ENCODE measurements at regions not wholly inside any gene's neighbourhood (a gene's known extent, or its start where the extent isn't known, plus 50 kb on each side); places are given as distances from the start of the nearest gene placed in this dataset.
"Not testable (repeated sequence)": the region's sequence is repeated elsewhere in the genome, so short reads cannot be mapped to it uniquely, and the experiment has no call there.

DNA sequence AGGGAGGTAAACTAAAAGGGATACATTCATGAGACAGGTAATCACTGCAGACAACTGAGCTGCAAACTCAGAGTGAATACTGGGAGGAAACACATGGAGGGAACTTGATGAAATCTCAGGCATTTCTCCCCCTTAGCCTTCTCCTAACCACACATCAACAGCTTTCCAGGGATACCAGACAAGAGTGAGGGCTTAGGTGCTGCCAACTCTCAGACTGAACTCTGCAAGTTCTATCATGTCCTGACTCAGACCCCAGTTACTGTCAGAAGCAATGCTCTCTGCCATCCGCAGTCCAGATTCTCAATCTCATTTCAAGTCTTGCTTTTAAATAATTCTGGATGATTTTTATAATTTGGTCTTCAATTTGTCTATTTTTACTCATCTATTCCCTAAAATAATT, 267.3 kb downstream of the LTN1 start:
- DNase-seq (ENCODE audit: extremely low spot score, insufficient read length, low read depth) = no peak
- FAIRE-seq = no peak

GRCh38 chr21:28723646-28724045, 269.0 kb downstream of the LTN1 start:
- DNase-seq (ENCODE audit: extremely low spot score, insufficient read length, low read depth) (no peak), FAIRE-seq (no peak)

DNA sequence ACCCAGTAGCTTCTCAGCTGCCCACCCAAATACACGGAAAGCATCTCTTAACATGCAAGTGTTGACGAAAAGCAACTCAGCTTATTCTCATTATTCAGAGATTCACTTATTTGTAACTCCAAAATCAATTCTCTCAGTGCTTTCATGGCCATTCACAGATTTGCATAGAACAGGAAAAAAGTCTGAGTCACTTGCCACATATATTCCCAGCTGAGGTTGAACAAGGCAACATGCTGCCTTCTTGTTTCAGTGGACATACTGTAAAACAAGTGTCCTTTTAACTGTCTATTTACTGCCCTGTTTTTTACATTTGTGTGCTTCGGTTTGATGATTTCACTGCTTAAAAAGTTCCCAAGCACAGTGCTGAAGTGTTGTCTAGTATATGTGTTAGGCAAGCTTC, 273.0 kb downstream of the LTN1 start:
- FAIRE-seq (no peak), DNase-seq (ENCODE audit: extremely low spot score, insufficient read length, low read depth) (no peak)

DNA sequence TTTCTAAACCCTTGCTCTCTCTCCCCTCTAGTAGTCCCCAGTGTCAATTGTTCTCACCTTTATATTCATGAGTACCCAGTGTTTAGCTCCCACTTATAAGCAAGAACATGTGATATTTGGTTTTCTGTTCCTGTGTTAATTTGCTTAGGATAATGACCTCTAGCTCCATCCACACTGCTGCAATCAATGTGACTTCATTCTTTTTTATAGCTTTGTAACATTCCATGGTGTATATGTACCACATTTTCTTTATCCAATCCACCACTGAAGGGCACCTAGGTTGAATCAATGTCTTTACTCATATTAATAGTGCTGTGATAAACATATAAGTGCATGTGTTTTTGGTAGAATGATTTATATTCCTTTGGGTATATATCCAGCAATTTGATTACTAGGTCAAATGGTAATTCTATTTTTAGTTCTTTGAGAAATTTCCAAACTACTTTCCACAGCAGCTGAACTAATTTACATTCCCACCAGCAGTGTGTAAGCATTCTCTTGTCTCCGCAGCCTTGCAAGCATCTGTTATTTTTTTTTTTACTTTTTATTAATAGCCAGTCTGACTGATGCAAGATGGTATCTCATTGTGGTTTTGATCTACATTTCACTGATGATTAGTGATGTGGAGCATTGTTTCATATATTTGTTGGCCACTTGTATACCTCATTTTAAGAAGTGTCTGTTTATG, 277.8 kb downstream of the LTN1 start:
- DNase-seq (ENCODE audit: extremely low spot score, insufficient read length, low read depth) (no peak), FAIRE-seq (no peak)

DNA sequence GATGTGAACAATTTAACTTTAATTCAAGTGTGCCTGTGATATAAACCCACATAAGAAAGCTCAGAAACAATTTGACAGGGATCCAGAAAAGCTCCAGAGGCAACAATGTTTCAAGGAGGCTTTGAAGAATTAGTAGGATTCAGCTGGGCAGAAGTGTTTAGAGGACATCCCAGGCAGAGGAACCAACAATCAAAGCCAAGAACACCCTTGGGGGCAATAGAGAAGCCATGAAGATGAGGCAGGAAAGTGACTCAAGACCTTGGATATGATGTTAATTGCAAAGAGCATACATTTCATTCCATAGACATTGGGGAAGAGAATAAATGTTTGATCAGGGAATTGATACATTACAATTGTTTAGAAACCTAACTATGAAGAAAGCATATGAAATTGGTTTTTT, 280.3 kb downstream of the LTN1 start:
- DNase-seq (ENCODE audit: extremely low spot score, insufficient read length, low read depth) (no peak), FAIRE-seq (no peak)

DNA sequence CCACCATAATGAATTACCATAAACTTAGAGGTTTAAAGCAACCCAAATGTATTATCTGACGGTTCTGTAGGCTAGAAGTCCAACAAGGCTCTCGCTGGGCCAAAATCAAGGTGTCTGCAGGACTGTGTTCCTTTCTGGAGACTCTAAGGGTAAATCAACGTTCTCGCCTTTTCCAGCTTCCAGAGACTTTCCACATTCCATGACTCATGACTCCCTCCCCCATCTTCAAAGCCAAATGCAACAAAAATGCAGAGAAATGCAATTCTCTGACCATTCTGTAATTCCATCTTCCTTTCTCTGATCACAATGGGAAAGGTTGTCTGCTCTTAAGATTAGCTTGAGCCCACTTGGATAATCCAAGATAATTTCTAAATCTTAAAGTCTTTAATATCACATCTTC, 287.1 kb downstream of the LTN1 start:
- no peak for FAIRE-seq
- DNase-seq (ENCODE audit: extremely low spot score, insufficient read length, low read depth) = no peak

DNA sequence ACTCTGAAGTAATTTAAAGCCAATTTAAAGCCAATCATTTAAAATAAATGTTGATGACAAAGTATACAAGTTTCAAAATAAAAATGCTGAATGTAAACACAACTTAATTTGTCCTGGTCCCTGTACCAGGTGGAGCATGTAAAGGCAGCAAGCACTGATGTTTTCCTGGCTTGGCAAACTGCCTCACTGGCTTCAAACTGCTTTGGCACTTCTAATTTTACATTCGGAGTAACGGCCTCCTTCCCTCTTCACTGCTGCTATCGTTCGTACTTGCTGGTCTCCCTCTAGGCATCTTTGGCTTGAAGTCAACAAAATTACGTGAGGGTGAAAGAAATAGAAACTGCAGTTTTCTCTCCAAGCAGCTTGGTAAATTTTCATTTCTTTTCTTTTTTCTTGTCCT, 287.9 kb downstream of the LTN1 start:
- DNase-seq (ENCODE audit: extremely low spot score, insufficient read length, low read depth) (no peak), FAIRE-seq (no peak)

DNA sequence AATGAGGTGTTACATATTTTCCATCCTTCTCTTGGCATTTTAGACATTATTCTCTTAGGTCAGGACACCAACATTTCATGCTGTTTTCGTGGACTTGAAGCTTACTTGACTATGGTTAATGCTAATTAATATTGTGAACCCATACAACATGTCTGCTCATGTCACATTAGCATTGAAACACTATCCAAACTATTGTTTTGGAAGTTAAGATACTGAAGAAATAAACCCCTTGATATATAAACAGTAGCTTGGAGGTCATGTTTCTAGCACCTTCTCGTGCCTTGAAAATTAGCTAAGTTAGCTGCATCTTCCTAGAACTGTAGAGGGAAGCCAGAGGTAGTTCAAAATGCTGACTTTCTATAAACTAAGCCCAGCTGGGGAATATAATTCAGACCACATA, 288.8 kb downstream of the LTN1 start:
- FAIRE-seq (no peak), DNase-seq (ENCODE audit: extremely low spot score, insufficient read length, low read depth) (no peak)

DNA sequence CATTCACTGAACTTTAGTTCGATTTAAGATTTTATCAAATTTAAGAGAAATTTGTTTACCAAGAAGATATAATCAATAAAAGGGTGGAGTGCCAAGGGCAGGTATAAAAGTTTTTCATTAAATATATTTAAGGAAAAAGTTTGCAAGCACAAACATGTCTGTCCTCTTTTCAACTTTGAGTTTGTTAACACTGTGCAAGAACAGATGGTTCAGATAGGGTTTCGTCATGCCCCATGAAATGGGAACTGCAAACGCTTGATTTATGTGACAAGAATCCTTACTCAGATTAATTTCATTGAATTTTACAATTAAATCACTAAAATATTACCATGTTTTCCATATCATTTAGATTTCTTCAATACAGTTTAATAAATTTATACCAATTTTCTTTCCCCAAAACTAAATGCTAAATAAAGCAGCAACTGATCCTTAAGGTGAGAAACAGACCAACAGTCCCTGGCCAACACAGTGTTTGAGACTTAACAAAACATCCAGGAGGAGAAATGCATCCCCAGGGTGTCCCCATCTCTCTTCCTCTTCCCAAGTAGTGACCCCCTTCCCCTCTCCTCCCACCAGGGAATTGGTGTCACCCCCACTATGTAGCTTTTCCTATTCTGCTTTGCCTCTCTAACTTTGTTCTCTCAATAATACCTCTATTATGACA, 292.9 kb downstream of the LTN1 start:
- no peak for FAIRE-seq
- DNase-seq (ENCODE audit: extremely low spot score, insufficient read length, low read depth) = no peak

DNA sequence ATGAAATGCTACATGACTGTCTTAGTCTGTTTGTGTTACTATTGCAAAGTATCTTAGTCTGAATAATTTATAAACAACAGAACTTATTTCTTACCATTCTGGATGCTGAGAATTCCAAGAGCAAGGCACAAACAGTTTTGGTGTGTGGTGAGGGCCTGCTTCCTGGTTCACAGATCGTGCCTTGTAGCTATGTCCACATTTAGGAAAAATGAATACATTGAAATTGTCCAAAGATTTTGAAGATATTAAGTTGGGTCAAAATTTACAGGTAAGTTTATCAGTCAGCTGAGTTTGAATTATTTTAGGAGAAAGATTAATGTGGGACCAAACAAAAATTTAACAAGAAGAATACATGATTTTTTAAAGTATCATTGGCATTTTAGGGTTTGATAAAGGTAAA, 293.5 kb downstream of the LTN1 start:
- FAIRE-seq (no peak), DNase-seq (ENCODE audit: extremely low spot score, insufficient read length, low read depth) (no peak)

GRCh38 chr21:28696844-28697410, 295.8 kb downstream of the LTN1 start:
- FAIRE-seq = no peak
- no peak for DNase-seq (ENCODE audit: extremely low spot score, insufficient read length, low read depth)

GRCh38 chr21:28693476-28693875, 299.2 kb downstream of the LTN1 start:
- DNase-seq (ENCODE audit: extremely low spot score, insufficient read length, low read depth) (no peak), FAIRE-seq (no peak)

- FAIRE-seq = no peak
- DNase-seq (ENCODE audit: extremely low spot score, insufficient read length, low read depth) = no peak
These were observed 302.5 kb downstream of the LTN1 start for GRCh38 chr21:28690196-28690595.

DNA sequence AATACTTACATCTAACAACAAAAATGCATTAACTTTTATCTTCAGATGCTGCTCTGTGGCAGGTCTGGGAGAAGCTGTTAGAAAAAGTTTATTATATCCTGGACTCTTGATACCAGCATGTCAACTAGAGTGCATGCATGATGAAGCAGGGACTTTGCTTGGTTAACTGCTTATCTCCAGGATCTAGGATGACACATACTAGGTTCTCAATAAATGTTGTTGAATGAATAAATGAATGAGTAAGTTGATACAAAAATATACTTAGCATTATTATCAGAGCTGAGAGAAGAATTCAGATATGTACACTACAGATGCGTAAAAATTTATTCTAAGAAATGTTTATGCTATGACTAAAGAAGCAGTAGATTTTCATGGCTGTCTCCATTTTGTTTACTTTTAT, 304.3 kb downstream of the LTN1 start:
- DNase-seq (ENCODE audit: extremely low spot score, insufficient read length, low read depth) = no peak
- FAIRE-seq = no peak

- no peak for DNase-seq (ENCODE audit: extremely low spot score, insufficient read length, low read depth)
- no peak for FAIRE-seq
These were observed 305.1 kb downstream of the LTN1 start for GRCh38 chr21:28687586-28687985.

GRCh38 chr21:28683982-28684752, 308.5 kb downstream of the LTN1 start:
- FAIRE-seq = no peak
- DNase-seq (ENCODE audit: extremely low spot score, insufficient read length, low read depth) = no peak

- not testable (repeated sequence) for FAIRE-seq; DNase-seq (ENCODE audit: extremely low spot score, insufficient read length, low read depth)
These were observed 309.8 kb downstream of the LTN1 start for GRCh38 chr21:28682884-28683283.

DNA sequence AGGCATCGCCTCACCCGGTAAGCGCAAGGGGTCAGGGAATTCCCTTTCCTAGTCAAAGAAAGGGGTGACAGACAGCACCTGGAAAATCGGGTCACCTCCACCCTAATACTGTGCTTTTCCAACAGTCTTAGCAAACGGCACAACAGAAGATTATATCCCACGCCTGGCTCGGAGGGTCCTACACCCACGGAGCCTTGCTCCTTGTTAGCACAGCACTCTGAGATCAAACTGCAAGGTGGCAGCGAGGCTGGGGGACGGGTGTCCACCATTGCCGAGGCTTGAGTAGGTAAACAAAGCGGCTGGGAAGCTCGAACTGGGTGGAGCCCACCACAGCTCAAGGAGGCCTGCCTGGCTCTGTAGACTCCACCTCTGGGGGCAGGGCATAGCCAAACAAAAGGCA, 315.6 kb downstream of the LTN1 start:
- FAIRE-seq; DNase-seq (ENCODE audit: extremely low spot score, insufficient read length, low read depth): not testable (repeated sequence)

- FAIRE-seq (no peak), DNase-seq (ENCODE audit: extremely low spot score, insufficient read length, low read depth) (no peak)
These were observed 317.2 kb downstream of the LTN1 start for GRCh38 chr21:28675331-28676041.

DNA sequence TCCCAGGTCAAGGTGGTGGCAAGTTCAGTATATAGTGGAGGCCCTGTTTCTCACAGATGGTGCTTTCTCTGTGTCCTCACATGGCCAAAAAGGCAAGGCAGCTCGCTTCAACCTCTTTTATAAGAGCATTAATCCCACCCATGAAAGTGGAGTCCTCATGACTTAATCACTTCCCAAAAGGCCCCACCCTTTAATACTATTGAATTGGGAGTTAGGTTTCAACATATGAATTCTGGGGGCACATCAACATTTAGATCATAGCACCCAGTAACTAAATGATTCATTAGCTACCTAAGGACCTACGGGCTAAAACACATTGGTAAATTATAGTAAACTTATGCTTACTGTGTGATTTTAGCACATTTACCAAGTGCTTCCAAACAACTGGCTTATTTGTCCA, 317.9 kb downstream of the LTN1 start:
- FAIRE-seq (no peak), DNase-seq (ENCODE audit: extremely low spot score, insufficient read length, low read depth) (no peak)

All from GM18507 (cell line).